ENCODE measurements at regions not wholly inside any gene's neighbourhood (a gene's known extent, or its start where the extent isn't known, plus 50 kb on each side); places are given as distances from the start of the nearest gene placed in this dataset.

DNA sequence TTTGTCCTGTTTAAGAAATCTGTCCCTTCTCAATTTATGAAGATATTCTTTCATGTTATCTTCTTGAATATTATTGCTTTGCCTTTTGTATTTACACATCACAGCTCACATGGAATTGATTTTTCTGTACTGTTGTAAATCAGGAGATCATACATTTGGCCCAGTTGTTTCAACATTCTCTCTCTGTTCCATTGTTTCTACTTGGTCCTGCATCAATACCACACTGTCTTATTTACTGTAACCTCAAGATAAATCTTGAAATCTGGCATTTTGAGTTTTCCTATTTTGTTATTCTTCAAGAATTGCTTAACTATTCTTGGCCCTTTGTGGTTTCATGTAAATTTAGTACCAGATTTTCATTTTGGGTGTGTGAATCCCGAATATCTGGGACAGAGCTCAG, 121.7 kb upstream of the CCN2 start:
- TF ChIP-seq, protein P1, sequence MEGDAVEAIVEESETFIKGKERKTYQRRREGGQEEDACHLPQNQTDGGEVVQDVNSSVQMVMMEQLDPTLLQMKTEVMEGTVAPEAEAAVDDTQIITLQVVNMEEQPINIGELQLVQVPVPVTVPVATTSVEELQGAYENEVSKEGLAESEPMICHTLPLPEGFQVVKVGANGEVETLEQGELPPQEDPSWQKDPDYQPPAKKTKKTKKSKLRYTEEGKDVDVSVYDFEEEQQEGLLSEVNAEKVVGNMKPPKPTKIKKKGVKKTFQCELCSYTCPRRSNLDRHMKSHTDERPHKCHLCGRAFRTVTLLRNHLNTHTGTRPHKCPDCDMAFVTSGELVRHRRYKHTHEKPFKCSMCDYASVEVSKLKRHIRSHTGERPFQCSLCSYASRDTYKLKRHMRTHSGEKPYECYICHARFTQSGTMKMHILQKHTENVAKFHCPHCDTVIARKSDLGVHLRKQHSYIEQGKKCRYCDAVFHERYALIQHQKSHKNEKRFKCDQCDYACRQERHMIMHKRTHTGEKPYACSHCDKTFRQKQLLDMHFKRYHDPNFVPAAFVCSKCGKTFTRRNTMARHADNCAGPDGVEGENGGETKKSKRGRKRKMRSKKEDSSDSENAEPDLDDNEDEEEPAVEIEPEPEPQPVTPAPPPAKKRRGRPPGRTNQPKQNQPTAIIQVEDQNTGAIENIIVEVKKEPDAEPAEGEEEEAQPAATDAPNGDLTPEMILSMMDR (IDR thresholded peaks at IDR 0.05), result no peak
- intact Hi-C loops (cut with DNase I, micrococcal nuclease), result no loop called here
- Mint-ChIP-seq H3K27me3 (no peaks in the 10 kb centered on the region), H3K9me3 (no peaks in the 10 kb centered on the region), H3K27ac (no peak overlapping the region), H3K4me1 (ENCODE audit: low read depth) (no peaks in the 10 kb centered on the region), H3K4me3 (no peak overlapping the region), H3K36me3 (ENCODE audit: low read depth) (no peaks in the 10 kb centered on the region)
- DNase-seq (no peak), ATAC-seq (ENCODE audit: poor library complexity) (no peak)
- H3K4me3 ChIP-seq (ENCODE audit: low read length), result no peak overlapping the region
- ChIA-PET POLR2A (no interaction called here), CTCF (no interaction called here)
- no peaks in the 10 kb centered on the region for H3K36me3 ChIP-seq (ENCODE audit: insufficient read depth, low read length)
- H3K9me3 ChIP-seq (ENCODE audit: control insufficient read depth in 1 of 2, insufficient read depth in 1 of 2, low read length in 2 of 2), result no peaks in the 10 kb centered on the region
- no peaks in the 10 kb centered on the region for H3K27me3 ChIP-seq (ENCODE audit: control insufficient read depth in 1 of 2, insufficient read depth in 2 of 2, low read length in 2 of 2)
- H3K4me1 ChIP-seq (ENCODE audit: insufficient read depth, low read length), result no peaks in the 10 kb centered on the region
- no peak overlapping the region for H3K27ac ChIP-seq (ENCODE audit: low read depth in 1 of 2, low read length in 2 of 2)

DNA sequence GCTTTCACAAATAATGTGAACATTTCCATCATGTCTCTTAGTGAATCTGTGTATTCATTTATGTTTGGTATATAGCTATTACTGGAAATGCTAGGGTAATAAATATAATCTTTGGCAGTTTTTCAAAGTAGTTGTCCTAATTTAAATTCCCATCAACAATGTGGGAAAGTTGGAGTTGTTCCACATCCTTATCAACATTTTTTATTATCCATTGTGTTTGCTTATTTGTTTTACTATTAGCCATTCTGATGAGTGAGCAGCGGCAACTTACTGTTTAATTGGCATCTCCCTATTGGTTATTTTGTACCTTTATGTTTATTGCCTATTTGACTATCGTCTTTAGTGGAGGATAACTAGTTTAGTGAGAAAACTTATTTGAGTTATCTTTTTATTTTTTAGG, 121.1 kb upstream of the CCN2 start:
- CTCF ChIA-PET, result no interaction called here
- Mint-ChIP-seq H3K27me3 (no peaks in the 10 kb centered on the region), H3K4me3 (no peak overlapping the region), H3K9me3 (no peaks in the 10 kb centered on the region), H3K27ac (no peak overlapping the region), H3K4me1 (ENCODE audit: low read depth) (no peaks in the 10 kb centered on the region), H3K36me3 (ENCODE audit: low read depth) (no peaks in the 10 kb centered on the region)
- intact Hi-C loops (cut with DNase I, micrococcal nuclease), result no loop called here
- Histone ChIP-seq H3K4me1 (ENCODE audit: insufficient read depth, low read length) (no peaks in the 10 kb centered on the region), H3K9me3 (ENCODE audit: control insufficient read depth in 1 of 2, insufficient read depth in 1 of 2, low read length in 2 of 2) (no peaks in the 10 kb centered on the region), H3K36me3 (ENCODE audit: insufficient read depth, low read length) (no peaks in the 10 kb centered on the region), H3K27ac (ENCODE audit: low read depth in 1 of 2, low read length in 2 of 2) (no peak overlapping the region), H3K27me3 (ENCODE audit: control insufficient read depth in 1 of 2, insufficient read depth in 2 of 2, low read length in 2 of 2) (no peaks in the 10 kb centered on the region), H3K4me3 (ENCODE audit: low read length) (no peak overlapping the region)
- TF ChIP-seq, protein P1 (IDR thresholded peaks at IDR 0.05), result no peak
- no peak for ATAC-seq (ENCODE audit: poor library complexity)
- POLR2A ChIA-PET, result no interaction called here
- DNase-seq, result no peak

DNA sequence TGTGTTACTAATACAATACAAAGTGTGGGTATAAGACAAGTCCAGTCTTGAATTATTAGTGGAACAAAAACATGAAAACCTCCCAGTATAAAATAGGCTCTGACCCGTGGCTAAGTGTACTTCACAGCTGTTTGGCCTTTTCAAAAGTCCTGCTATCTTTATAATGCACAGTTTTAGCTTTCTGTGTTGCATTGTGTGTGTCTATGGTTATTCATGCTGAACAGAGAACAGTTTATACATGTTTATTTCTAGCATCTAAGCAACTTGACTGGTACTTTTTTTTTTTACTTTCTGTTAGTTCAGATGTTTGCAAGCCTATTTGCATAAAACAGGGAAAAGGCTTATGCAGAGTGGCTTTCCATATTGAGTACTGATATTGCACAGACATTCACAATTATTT, 119.2 kb upstream of the CCN2 start:
- Mint-ChIP-seq H3K9me3 (no peaks in the 10 kb centered on the region), H3K27me3 (no peaks in the 10 kb centered on the region), H3K4me1 (ENCODE audit: low read depth) (no peaks in the 10 kb centered on the region), H3K36me3 (ENCODE audit: low read depth) (no peaks in the 10 kb centered on the region), H3K27ac (no peak overlapping the region), H3K4me3 (no peak overlapping the region)
- intact Hi-C loops (cut with DNase I, micrococcal nuclease), result no loop called here
- Histone ChIP-seq H3K27ac (ENCODE audit: low read depth in 1 of 2, low read length in 2 of 2) (no peak overlapping the region), H3K4me1 (ENCODE audit: insufficient read depth, low read length) (no peaks in the 10 kb centered on the region), H3K36me3 (ENCODE audit: insufficient read depth, low read length) (no peaks in the 10 kb centered on the region), H3K4me3 (ENCODE audit: low read length) (no peak overlapping the region), H3K27me3 (ENCODE audit: control insufficient read depth in 1 of 2, insufficient read depth in 2 of 2, low read length in 2 of 2) (no peaks in the 10 kb centered on the region), H3K9me3 (ENCODE audit: control insufficient read depth in 1 of 2, insufficient read depth in 1 of 2, low read length in 2 of 2) (no peaks in the 10 kb centered on the region)
- ChIA-PET POLR2A (no interaction called here), CTCF (no interaction called here)
- TF ChIP-seq, protein P1 (IDR thresholded peaks at IDR 0.05), result no peak
- ATAC-seq (ENCODE audit: poor library complexity), result no peak
- no peak for DNase-seq
